ENCODE measurements at regions not wholly inside any gene's neighbourhood (a gene's known extent, or its start where the extent isn't known, plus 50 kb on each side); places are given as distances from the start of the nearest gene placed in this dataset.

DNA sequence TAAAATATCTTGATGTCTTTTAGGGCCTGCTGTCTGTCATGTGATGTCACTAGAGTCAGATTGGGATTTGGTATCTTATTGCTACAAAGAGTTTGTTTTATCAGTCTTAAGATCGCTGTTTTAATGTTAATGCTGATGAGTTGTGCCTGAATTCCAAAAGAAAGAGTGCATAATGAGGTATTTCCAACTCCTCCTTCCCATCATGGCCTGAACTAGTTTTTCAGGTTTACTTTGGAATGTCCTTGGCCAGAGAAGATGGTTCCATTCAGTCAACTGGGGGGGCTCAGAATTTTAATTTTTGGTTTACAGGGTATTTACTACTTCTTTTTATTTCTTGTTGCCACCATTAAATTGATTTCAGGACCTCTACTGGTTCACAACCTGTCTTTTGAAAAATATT is 74.3 kb upstream of the MARCHF11 start:
- H3K4me3 ChIP-seq (ENCODE audit: low read length) = no peak overlapping the region
- no peaks in the 10 kb centered on the region for H3K27me3 ChIP-seq (ENCODE audit: control insufficient read depth, insufficient read depth, low read length)
- no CpG with 5 or more reads among the region's 1 CpG for WGBS (ENCODE audit: insufficient coverage)
- no peaks in the 10 kb centered on the region for H3K36me3 ChIP-seq (ENCODE audit: control insufficient read depth, insufficient read depth, low read length)
- DNase-seq = no peak
- H3K4me1 ChIP-seq (ENCODE audit: control insufficient read depth, insufficient read depth, low read length) = no peaks in the 10 kb centered on the region
- no peak overlapping the region for H3K27ac ChIP-seq (ENCODE audit: low read length)
- peaks cover 2% of the 10 kb centered on the region for H3K9me3 ChIP-seq (replicated peaks; ENCODE audit: control insufficient read depth, low read depth, low read length)

DNA sequence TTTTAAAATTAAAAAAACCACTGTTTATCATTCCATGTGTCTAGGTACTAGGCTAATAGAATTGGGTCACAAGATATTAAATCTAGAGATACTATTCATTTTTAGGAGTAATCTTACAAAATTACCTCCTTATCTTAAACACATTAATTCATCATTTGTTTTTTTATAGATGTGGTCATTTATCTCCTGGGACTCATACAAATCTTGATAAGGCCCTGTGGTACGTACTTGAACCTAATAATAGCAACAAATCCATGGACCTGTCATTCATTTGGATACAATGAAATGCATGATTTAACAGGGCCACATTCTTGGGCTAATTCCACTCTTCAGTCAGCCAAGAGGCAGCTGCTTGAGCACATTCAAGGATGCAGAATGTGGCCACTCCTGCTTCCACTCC is 66.4 kb upstream of the MARCHF11 start:
- no peak for DNase-seq
- Histone ChIP-seq H3K27ac (ENCODE audit: low read length) (no peak overlapping the region), H3K27me3 (ENCODE audit: control insufficient read depth, insufficient read depth, low read length) (no peaks in the 10 kb centered on the region), H3K36me3 (ENCODE audit: control insufficient read depth, insufficient read depth, low read length) (no peaks in the 10 kb centered on the region), H3K9me3 (replicated peaks; ENCODE audit: control insufficient read depth, low read depth, low read length) (no peaks in the 10 kb centered on the region), H3K4me1 (ENCODE audit: control insufficient read depth, insufficient read depth, low read length) (no peaks in the 10 kb centered on the region), H3K4me3 (ENCODE audit: low read length) (no peak overlapping the region)
- WGBS (ENCODE audit: insufficient coverage) = no CpG with 5 or more reads among the region's 1 CpG

DNA sequence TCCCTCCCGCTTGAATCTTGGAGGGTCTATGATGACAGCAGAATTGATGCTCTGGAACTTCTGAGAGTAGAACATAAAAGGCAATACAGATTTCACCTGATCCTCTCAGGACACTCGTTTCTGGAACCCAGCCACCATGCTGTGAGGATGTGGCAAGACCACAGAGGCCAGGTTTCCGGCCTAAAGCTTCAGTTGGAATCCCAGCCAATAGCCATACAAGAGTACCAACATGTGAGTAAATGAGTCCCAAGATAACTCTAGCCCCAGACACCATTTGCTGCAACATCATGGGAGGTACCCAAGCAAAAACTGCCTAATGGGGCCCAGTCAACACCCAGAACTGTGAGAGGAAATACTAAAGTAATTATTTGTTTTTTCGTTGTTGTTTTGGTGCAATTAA is 65.7 kb upstream of the MARCHF11 start:
- H3K36me3 ChIP-seq (ENCODE audit: control insufficient read depth, insufficient read depth, low read length) = no peaks in the 10 kb centered on the region
- H3K4me1 ChIP-seq (ENCODE audit: control insufficient read depth, insufficient read depth, low read length) = no peaks in the 10 kb centered on the region
- DNase-seq = no peak
- no peaks in the 10 kb centered on the region for H3K27me3 ChIP-seq (ENCODE audit: control insufficient read depth, insufficient read depth, low read length)
- 70% methylated on average over 2 of the region's 4 CpGs for WGBS (ENCODE audit: insufficient coverage)
- no peak overlapping the region for H3K27ac ChIP-seq (ENCODE audit: low read length)
- H3K4me3 ChIP-seq (ENCODE audit: low read length) = no peak overlapping the region
- no peaks in the 10 kb centered on the region for H3K9me3 ChIP-seq (replicated peaks; ENCODE audit: control insufficient read depth, low read depth, low read length)

DNA sequence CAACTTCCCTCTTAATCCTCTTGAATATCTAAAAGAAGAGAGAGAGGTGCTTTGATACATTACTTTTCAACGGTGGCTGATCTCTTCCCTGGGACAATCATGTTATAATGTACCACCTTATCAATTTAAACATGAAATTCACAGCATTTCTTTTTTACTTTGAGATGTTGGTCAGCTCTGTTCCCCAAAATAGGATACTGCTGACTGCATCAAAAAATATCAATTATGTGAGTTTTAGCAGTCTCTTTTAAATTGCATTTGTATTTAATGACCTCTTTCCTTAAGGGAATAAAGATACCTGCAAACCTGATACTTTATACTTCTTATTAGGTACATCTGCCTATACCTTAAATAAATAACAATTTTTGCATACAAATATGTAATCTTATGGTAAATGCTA is 58.4 kb upstream of the MARCHF11 start:
- Histone ChIP-seq H3K27ac (ENCODE audit: low read length) (no peak overlapping the region), H3K36me3 (ENCODE audit: control insufficient read depth, insufficient read depth, low read length) (no peaks in the 10 kb centered on the region), H3K27me3 (ENCODE audit: control insufficient read depth, insufficient read depth, low read length) (no peaks in the 10 kb centered on the region), H3K4me1 (ENCODE audit: control insufficient read depth, insufficient read depth, low read length) (no peaks in the 10 kb centered on the region), H3K4me3 (ENCODE audit: low read length) (no peak overlapping the region), H3K9me3 (replicated peaks; ENCODE audit: control insufficient read depth, low read depth, low read length) (no peaks in the 10 kb centered on the region)
- no CpG with 5 or more reads among the region's 1 CpG for WGBS (ENCODE audit: insufficient coverage)
- no peak for DNase-seq

DNA sequence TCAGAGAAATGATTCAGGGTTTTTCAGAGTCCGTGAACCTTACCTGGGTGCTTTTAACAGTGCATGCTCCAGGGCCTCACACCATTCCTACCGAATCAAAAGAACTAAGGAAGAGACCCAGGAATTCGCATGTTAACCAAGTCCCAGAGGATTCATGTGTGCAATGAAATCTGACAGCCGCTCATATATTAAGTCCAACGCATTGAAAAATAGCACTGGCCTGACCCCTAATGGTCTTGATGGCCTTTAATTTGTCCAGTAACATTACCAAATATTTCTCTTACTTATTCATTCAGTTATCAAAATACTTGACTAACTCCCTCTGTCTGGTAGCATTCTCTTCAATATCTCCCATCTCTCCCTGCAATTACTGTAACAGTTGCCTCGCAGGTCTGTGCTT is 55.0 kb upstream of the MARCHF11 start:
- H3K4me3 ChIP-seq (ENCODE audit: low read length) = no peak overlapping the region
- no peaks in the 10 kb centered on the region for H3K9me3 ChIP-seq (replicated peaks; ENCODE audit: control insufficient read depth, low read depth, low read length)
- peak; percentile 8 for DNase-seq
- H3K4me1 ChIP-seq (ENCODE audit: control insufficient read depth, insufficient read depth, low read length) = no peaks in the 10 kb centered on the region
- WGBS (ENCODE audit: insufficient coverage) = 41% methylated on average over 5 of the region's 6 CpGs
- no peaks in the 10 kb centered on the region for H3K36me3 ChIP-seq (ENCODE audit: control insufficient read depth, insufficient read depth, low read length)
- no peaks in the 10 kb centered on the region for H3K27me3 ChIP-seq (ENCODE audit: control insufficient read depth, insufficient read depth, low read length)
- H3K27ac ChIP-seq (ENCODE audit: low read length) = no peak overlapping the region

DNA sequence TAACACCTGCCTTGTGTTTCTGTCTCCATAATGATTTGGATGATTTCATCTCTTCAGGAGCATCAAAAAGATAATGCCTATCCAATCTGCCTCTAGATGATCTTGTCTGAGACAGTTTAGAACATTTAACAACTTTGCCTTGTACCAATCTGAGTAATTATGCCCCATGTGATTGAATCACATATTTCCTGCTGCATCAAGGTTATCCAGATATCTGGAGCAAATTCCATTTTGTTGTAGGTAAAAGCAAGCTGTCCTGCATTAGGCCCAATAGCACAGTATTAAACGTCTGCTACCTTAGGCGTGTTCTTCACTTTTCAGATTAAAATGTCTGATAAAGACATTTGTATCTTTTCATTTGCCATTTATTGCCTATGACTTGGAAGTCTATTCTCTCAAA is 54.1 kb upstream of the MARCHF11 start:
- Histone ChIP-seq H3K4me1 (ENCODE audit: control insufficient read depth, insufficient read depth, low read length) (no peaks in the 10 kb centered on the region), H3K36me3 (ENCODE audit: control insufficient read depth, insufficient read depth, low read length) (no peaks in the 10 kb centered on the region), H3K27ac (ENCODE audit: low read length) (no peak overlapping the region), H3K9me3 (replicated peaks; ENCODE audit: control insufficient read depth, low read depth, low read length) (no peaks in the 10 kb centered on the region), H3K27me3 (ENCODE audit: control insufficient read depth, insufficient read depth, low read length) (no peaks in the 10 kb centered on the region), H3K4me3 (ENCODE audit: low read length) (no peak overlapping the region)
- DNase-seq = no peak
- WGBS (ENCODE audit: insufficient coverage) = no CpG with 5 or more reads among the region's 2 CpGs

DNA sequence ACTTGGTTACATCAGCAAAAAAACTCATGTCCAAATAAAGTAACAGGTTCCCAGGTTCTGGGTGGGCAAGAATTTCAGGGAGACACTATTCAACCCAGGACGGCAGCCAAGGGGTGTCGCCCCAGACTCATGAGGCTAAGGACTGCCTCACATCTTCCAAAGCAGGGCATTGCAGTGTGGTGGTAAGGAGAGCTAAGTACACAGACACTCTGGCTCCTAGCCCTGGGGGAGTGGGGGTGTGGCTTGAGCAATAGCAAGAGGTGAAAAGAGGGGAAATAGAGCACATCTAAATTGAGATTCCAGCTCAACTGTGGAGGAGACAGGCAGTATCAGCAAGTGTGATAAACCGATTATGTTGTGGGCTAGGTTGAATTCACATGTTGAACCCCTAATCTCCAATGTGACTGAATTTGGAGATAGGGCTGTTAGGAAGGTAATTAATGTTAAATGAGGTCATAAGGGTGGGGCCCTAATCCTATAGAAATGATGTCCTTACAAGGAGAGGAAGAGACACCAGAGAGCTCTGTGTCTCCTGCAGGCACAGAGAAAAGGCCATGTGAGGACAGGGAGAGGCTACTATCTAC is 49.9 kb upstream of the MARCHF11 start:
- H3K27ac ChIP-seq (ENCODE audit: low read length) = no peak overlapping the region
- no peaks in the 10 kb centered on the region for H3K4me1 ChIP-seq (ENCODE audit: control insufficient read depth, insufficient read depth, low read length)
- no peaks in the 10 kb centered on the region for H3K9me3 ChIP-seq (replicated peaks; ENCODE audit: control insufficient read depth, low read depth, low read length)
- H3K36me3 ChIP-seq (ENCODE audit: control insufficient read depth, insufficient read depth, low read length) = no peaks in the 10 kb centered on the region
- no peaks in the 10 kb centered on the region for H3K27me3 ChIP-seq (ENCODE audit: control insufficient read depth, insufficient read depth, low read length)
- no peak overlapping the region for H3K4me3 ChIP-seq (ENCODE audit: low read length)
- 87% methylated on average over 2 of the region's 3 CpGs for WGBS (ENCODE audit: insufficient coverage)
- no peak for DNase-seq
